ENCODE measurements at regions not wholly inside any gene's neighbourhood (a gene's known extent, or its start where the extent isn't known, plus 50 kb on each side); places are given as distances from the start of the nearest gene placed in this dataset.
"Not testable (repeated sequence)": the region's sequence is repeated elsewhere in the genome, so short reads cannot be mapped to it uniquely, and the experiment has no call there.

DNA sequence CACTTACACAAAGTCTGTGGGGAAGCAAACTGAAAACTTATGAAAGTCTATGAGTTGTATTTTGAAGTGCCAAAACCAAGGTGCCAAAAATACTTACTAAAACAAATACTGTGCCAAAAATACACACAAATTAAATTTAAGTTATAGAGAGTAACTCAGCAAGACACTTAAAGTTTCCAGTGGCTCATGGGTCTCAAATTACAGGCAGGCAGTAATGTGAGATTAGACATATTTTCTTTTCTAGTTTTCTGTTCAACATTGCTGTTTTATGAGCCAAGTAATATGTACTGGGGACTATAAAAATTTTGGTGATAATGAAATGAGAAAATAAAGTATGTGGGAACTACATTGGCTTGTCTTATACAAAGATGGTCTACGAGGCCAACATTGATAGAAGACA is 172.2 kb upstream of the SNX2 start:
- no peak for DNase-seq

GRCh38 chr5:122605236-122605635 is 169.6 kb upstream of the SNX2 start:
- DNase-seq = no peak

DNA sequence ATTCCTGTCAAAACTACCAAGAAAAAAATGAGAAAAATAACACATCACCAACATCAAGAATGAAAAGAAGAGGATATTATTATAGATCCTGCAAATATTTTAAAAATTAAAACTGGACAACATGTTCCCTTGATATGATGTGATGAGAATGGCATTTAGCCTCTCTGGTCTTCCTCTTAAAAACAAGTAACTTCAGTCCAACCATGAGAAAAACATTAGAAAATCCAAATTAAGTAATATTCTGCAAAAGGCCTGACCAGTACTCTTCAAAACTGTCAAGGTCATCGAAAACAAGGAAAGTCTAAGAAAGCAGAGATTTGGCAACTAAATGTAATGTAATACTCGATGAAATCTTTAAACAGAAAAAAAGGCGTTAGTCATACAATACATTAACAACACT is 167.1 kb upstream of the SNX2 start:
- no peak for DNase-seq

DNA sequence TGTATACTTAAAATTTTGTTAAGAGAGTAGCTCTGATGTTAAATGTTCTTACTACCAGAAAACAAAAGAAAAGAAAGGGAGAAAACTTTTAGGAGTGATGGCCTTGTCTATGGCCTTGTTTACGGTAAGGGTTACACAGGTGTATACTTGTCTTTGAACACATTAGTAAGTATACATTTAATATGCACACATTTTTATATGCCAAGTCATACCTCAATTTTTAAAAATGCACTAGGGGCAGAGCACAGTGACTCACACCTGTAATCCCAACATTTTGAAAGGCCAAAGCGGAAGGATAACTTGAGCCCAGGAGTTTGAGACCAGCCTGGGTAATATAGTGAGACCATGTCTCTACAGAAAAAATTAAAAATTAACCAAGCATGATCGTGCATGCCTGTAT is 166.7 kb upstream of the SNX2 start:
- no peak for DNase-seq

DNA sequence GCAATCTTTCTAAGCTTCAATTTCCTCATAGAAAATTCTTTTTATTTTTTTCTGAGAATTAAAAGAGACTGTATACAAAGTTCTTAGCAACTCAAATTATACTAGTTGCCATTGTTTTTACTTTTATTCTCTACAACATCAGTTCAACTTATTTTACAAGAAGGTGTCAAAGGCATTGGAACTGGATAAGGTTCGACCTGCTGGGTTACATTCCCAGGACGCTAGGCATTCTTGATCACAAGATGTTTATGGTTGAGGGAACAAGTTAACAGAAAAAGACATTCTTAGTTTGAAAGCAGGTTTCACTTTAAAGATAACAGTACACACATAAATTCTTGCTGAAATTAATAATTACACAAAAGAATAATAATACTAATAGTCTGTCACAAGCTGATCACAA is 163.5 kb upstream of the SNX2 start:
- DNase-seq = no peak

DNA sequence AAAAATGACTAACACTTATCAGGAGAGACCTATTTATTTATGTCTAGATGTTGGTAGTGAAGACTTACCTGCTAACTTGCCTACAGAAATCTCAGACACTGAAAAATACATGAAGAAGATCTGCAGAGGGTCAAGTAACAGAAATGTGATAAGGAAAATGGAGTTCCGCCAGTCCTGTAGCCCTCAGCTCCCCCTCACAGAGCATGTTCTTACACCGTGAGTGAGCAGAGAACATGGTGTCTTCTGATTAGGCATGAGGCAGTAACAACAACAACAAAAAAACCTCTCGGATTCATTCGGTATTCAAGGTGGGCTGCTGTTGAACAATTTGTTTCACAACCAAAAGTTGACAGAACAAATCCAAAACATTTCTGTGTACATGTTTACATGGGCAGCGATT is 162.0 kb upstream of the SNX2 start:
- DNase-seq = no peak

DNA sequence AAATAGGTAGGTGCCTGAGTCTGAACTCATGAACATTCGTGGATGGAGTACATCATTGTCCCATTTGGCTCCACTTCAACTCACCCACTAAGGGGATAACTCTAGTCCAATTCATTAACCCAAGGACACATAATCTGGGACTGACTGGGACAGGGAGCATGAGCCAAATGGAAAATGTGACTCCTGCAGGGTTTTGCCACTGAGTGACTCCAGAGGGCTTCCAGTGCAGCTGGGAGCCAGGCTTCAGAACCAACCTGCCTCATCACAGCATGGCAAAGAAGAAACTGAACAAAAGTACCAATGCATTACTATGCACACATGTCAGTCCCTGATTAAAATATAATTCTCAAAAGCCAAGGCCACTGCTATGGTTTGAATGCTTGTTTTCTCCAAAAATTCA is 159.7 kb upstream of the SNX2 start:
- no peak for DNase-seq

GRCh38 chr5:122615832-122616231 is 159.0 kb upstream of the SNX2 start:
- no peak for DNase-seq

GRCh38 chr5:122618046-122618445 is 156.8 kb upstream of the SNX2 start:
- DNase-seq = not testable (repeated sequence)

GRCh38 chr5:122620768-122621167 is 154.1 kb upstream of the SNX2 start:
- DNase-seq = peak; percentile 0

GRCh38 chr5:122628714-122629113 is 146.2 kb upstream of the SNX2 start:
- not testable (repeated sequence) for DNase-seq

DNA sequence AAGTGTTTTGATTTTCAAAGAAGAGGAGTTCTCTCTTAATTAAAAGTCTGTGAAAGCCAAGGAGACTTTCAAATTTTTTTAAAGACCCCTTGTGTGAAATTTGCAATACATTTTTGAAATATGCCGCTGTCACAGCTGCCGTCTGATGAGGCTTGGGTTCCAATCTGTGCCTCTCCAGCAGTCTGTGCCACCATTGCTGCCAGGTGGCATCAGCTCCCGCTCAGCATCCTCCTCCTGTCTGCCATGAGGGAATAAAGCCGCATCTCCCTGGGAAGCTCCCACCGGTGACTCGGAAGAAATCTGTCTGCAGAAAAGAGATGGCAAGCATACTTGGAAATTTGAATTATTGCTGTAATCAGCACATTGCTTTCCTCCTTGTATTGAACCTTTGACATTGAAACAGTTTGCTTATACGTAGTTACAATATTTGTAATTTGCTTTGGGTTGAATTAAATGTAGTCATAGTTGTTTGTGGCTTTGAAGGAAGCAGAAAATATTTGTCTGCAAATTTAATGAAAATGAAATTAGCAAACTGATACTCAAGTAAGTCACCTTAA is 145.7 kb upstream of the SNX2 start:
- no peak for DNase-seq

- no peak for DNase-seq
Observed at GRCh38 chr5:122638581-122638980, 136.3 kb upstream of the SNX2 start.

DNA sequence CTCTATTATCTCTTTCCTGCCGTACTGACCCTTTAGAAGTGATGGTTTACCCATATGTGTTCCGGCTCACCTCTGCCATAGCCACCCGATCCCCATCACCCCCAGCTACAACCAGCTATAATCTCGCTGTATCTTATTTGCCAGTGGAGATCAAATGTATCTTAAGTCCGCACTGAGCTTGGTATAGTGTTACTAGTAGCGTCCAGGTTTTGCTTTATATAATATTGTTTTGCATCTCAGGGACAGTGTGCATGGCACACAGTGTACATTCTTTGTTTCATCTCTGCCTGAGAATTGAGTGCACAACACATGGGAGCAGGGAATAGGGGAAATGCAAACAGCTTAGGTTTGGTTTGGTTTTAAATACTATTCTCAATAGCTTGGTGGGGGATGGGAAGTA is 135.8 kb upstream of the SNX2 start:
- no peak for DNase-seq

- no peak for DNase-seq
Observed at GRCh38 chr5:122639864-122640263, 135.0 kb upstream of the SNX2 start.

DNA sequence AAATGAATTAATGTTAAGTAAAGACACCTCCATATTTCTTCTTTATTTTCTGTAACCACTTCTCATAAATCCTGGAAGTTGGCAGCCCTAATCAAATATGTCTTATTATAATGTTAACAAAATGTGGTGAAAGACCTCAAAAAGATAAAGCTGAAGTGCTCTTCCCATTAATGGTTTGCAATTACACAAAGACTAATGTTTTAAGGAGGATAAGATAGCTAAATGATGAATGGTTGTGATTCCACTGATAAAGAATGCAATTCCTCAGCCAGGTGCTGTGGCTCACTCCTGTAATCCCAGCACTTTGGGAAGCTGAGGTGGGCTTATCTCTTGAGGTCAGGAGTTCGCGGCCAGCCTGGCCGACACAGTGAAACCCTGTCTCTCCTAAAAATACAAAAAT is 125.8 kb upstream of the SNX2 start:
- DNase-seq = no peak

DNA sequence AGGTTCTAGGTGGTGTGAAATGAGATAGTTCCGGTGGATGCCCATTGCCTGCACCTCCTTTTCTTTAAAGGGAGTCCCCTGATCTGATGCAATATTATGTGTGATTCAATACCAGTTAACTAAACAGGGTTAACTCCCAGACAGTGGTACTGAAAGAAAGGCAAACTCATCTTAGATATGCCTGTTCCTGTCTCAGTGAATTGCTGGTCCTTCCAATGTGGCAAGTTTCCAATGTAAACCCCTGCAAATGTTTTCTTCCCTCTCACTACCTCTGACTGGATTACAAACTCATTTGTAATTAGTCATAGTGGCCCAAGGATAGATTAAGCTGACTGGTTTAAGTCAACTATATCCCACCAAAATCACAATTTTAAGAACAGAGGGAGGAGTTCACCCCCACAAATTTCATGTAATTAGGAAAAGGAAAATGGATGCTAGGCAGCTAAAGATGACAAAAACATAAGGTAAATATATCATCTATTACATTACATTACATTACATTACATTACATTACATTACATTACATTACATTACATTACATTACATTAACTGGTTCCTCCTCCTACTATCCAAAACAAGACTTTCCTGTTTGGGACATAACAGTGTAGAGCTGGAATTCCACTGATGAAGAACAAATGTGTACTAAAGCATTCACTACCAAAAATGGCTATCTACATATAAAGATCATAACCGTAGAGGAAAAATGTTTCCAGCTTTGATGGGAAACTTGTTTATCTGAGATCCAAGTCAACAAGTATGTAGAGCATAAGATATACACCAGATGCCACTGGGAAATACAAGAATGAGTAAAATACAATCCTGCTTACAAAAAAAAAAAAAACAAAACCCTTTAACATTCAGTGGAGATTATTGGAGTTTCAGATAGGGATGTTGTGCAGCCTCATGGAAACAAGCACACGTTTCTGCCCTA is 121.5 kb upstream of the SNX2 start:
- DNase-seq = no peak

DNA sequence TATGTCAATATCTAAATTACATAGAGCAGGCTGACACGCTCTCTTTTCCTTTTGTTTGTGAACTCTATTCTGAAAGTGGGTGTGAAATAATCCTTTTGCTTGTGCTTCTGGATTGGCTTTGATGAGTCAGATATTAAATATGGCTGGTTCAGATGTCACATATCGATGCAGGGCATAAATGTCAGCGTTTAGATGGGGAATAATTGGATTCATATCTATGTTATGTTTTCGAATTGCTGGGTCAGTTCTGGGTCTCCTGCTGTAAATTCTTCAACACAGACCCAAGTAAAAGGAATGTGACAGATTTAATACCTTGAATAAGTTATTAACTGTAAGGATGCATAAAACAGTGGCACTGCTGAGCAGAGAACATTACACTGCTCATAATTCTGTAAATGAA is 118.7 kb upstream of the SNX2 start:
- no peak for DNase-seq

GRCh38 chr5:122656577-122656976 is 118.3 kb upstream of the SNX2 start:
- DNase-seq = no peak

GRCh38 chr5:122661496-122662180 is 113.2 kb upstream of the SNX2 start:
- DNase-seq = peak; percentile 1

GRCh38 chr5:122665051-122665450 is 109.8 kb upstream of the SNX2 start:
- no peak for DNase-seq

DNA sequence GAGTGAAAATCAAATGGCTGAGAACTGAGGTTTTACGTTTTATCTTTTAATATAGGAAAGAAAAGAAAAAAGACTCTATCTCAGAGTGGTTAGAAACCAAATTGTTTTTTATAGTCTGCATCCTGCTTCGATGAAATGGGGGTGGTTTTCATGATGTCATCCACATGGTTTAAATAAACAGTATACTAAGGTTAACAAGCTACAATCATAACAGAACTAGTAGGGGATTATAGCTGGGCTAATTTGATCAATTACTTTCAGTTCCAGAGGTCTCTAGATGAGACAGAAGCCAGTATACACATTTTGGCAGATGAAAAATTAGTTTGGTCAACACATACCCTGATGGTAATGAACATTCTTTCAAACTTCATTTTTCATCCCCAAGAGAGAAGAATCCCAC is 106.3 kb upstream of the SNX2 start:
- no peak for DNase-seq

DNA sequence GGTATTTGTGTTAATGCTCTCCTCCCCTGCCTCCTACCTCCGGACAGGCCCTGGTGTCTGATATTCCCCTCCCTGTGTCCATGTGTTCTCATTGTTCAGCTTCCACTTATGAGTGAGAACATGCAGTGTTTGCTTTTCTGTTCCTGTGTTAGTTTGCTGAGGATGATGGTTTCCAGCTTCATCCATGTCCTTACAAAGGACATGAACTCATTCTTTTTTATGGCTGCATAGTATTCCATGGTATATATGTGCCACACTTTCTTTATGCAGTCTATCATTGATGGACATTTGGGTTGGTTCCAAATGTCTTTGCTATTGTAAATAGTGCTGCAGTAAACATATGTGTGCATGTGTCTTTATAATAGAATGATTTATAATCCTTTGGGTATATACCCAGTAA is 105.2 kb upstream of the SNX2 start:
- not testable (repeated sequence) for DNase-seq

DNA sequence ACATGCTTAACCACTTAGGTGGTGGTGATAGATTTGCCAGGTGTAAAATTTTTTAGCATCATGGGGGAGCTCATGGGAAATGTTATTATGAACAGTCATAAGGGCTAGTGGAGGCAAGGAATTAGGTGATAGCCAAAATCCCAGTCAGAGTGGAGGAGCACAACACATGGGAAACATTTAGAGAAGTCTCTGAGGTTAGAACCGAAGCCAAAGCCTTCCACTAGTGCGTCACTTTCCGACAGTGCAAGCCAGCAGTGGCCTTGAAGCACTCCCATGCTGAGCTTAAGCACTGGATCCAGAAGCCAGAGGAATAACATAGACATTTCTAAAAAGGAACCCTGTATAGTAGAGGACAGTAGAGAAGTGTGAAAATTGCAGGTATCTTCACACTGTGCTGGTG is 101.5 kb upstream of the SNX2 start:
- DNase-seq = no peak
